ENCODE measurements at regions not wholly inside any gene's neighbourhood (a gene's known extent, or its start where the extent isn't known, plus 50 kb on each side); places are given as distances from the start of the nearest gene placed in this dataset.

- TF ChIP-seq CTCF (IDR thresholded peaks at IDR 0.05) (no peak), POLR2A (IDR thresholded peaks at IDR 0.05) (no peak)
These were observed 290.8 kb upstream of the MYT1L start for GRCh38 chr2:2621855-2622254.
